ENCODE measurements at regions not wholly inside any gene's neighbourhood (a gene's known extent, or its start where the extent isn't known, plus 50 kb on each side); places are given as distances from the start of the nearest gene placed in this dataset.

DNA sequence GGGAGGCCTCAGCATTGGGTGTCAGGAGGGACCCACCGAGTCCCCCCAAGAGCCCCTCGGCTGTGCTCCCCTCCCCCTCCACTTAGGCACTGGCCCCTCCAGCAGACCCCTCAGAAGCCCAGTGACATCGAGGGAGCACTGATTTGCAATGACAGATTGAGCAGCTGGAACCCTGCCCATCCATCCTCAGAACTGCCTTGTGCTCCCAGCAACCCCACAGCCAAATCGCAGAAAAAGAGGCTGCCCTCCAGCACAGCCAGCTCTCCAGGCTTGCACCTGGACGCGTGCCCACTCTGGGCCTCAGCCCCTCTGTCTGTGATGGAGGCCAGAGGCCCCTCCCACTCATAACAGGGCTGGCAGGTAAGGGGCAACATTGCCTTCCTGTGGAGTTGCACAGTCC lies 123.2 kb upstream of the VSTM2B start:
- POLR2A ChIA-PET (ENCODE audit: partially characterized antibody): no interaction called here
- no peak for TF ChIP-seq TAF7 (optimal IDR thresholded peaks at IDR 0.05; ENCODE audit: borderline replicate concordance, low read depth, low read length)
- no peak for TF ChIP-seq HDAC6 (IDR thresholded peaks at IDR 0.05; ENCODE audit: low read depth, low read length)
- TF ChIP-seq CBX5 (IDR thresholded peaks at IDR 0.05; ENCODE audit: low read depth, low read length): no peak
- TF ChIP-seq TAF1 (IDR thresholded peaks at IDR 0.05; ENCODE audit: low read depth, low read length): no peak
- TF ChIP-seq TCF12 (IDR thresholded peaks at IDR 0.05; ENCODE audit: low read depth, low read length): no peak
- TF ChIP-seq KDM1A (IDR thresholded peaks at IDR 0.05; ENCODE audit: borderline replicate concordance, low read length): no peak
- TF ChIP-seq EZH2 (IDR thresholded peaks at IDR 0.05; ENCODE audit: low read depth, low read length, severe bottlenecking): no peak
- TF ChIP-seq CEBPB (IDR thresholded peaks at IDR 0.05; ENCODE audit: low read depth, low read length): no peak
- no peak for TF ChIP-seq ASH2L (IDR thresholded peaks at IDR 0.05; ENCODE audit: low read length)
- TF ChIP-seq EP300 (IDR thresholded peaks at IDR 0.05; ENCODE audit: borderline replicate concordance in 1 of 2, low read depth in 2 of 2, low read length in 2 of 2): no peak
- no peak for TF ChIP-seq CTBP2 (IDR thresholded peaks at IDR 0.05; ENCODE audit: borderline replicate concordance, insufficient read depth, insufficient read length, low read length)
- no peak for TF ChIP-seq BCL11A (IDR thresholded peaks at IDR 0.05; ENCODE audit: low read depth in 2 of 2, low read length in 2 of 2)
- no peak for TF ChIP-seq KDM5A (IDR thresholded peaks at IDR 0.05; ENCODE audit: low read length)
- TF ChIP-seq USF2 (IDR thresholded peaks at IDR 0.05; ENCODE audit: low read length): no peak

More for the DNA sequence above, 123.2 kb upstream of the VSTM2B start:
- no peak overlapping the region for H3K9ac ChIP-seq (replicated peaks in 1 of 4; ENCODE audit: extremely low read depth in 1 of 4, low read depth in 3 of 4, low read length in 3 of 4)
- no peak overlapping the region for H3K14ac ChIP-seq (ENCODE audit: insufficient read length)
- H3K79me1 ChIP-seq (ENCODE audit: low read depth, low read length): no peaks in the 10 kb centered on the region
- H2BK120ac ChIP-seq (replicated peaks; ENCODE audit: low read depth, low read length): no peak overlapping the region
- peaks cover 0 to 14% (median 6%) of the 10 kb centered on the region in 4 experiments; a peak in 5 of 7 replicates for H3K4me1 ChIP-seq (replicated peaks in 1 of 4; ENCODE audit: control insufficient read depth in 3 of 4, insufficient read depth in 4 of 4, low read length in 3 of 4)
- H3K36me3 ChIP-seq (ENCODE audit: control insufficient read depth in 2 of 4, insufficient read depth in 4 of 4, low read length in 3 of 4): no peaks in the 10 kb centered on the region
- peaks cover 0 to 5% (median 3%) of the 10 kb centered on the region in 4 experiments; a peak in 4 of 7 replicates for H3K27me3 ChIP-seq (replicated peaks in 1 of 4; ENCODE audit: control insufficient read depth in 3 of 4, extremely low read depth in 1 of 4, insufficient read depth in 3 of 4, low read length in 3 of 4)
- no peak overlapping the region for H2AFZ ChIP-seq (ENCODE audit: low read length)
- 85% methylated on average over 4 of the region's 6 CpGs; no CpG with 5 or more reads in 1 of the 2 experiments for WGBS, 2 experiments (ENCODE audit: extremely low coverage in 1 of 2, insufficient coverage in 1 of 2, insufficient read length in 1 of 2, insufficient replicate concordance in 2 of 2, low coverage in 1 of 2, low lambda C conversion rate in 2 of 2, missing lambda C conversion rate in 1 of 2)
- no peak overlapping the region for H3K27ac ChIP-seq (ENCODE audit: low read depth, low read length)
- no peak overlapping the region for H3K4me2 ChIP-seq (ENCODE audit: insufficient read depth in 1 of 2, low read depth in 2 of 2, low read length in 2 of 2)
- no peak overlapping the region for H4K5ac ChIP-seq (ENCODE audit: insufficient read length, low read depth, low read length)
- peaks cover 4% of the 10 kb centered on the region; the same call in 1 of the 2 replicates for H3K23me2 ChIP-seq (ENCODE audit: low read depth, low read length)
- H4K20me1 ChIP-seq (replicated peaks in 1 of 2; ENCODE audit: control insufficient read depth in 1 of 2, insufficient read depth in 2 of 2, low read length in 2 of 2): no peaks in the 10 kb centered on the region
- no peak overlapping the region for H3K18ac ChIP-seq (ENCODE audit: extremely low read depth, low read length)
- H3K79me2 ChIP-seq (ENCODE audit: control insufficient read depth in 1 of 2, insufficient read depth in 2 of 2, low read length in 2 of 2): no peaks in the 10 kb centered on the region
- no peak overlapping the region for H4K91ac ChIP-seq (replicated peaks; ENCODE audit: insufficient read length, low read length)
- no peak overlapping the region for H3K56ac ChIP-seq (replicated peaks; ENCODE audit: insufficient read length, low read depth, low read length)
- H2BK20ac ChIP-seq (ENCODE audit: low read length): no peak overlapping the region
- no peak for FAIRE-seq
- no peak overlapping the region for H3K4me3 ChIP-seq (ENCODE audit: extremely low read depth in 1 of 4, insufficient read depth in 2 of 4, low read depth in 3 of 4, low read length in 4 of 4)
- CTCF ChIA-PET (ENCODE audit: partially characterized antibody): no interaction called here
- no peaks in the 10 kb centered on the region for H3K9me3 ChIP-seq (ENCODE audit: insufficient read depth in 2 of 2, low read depth in 1 of 2, low read length in 1 of 2)
- H2BK12ac ChIP-seq (ENCODE audit: low read depth, low read length): no peak overlapping the region
- H2BK5ac ChIP-seq (ENCODE audit: low read depth, low read length): no peak overlapping the region
- no peak overlapping the region for H2BK15ac ChIP-seq (ENCODE audit: low read length)
- H3K23ac ChIP-seq (ENCODE audit: insufficient read length): no peak overlapping the region
- no peak overlapping the region for H2AK5ac ChIP-seq (ENCODE audit: low read depth, low read length)
- H4K8ac ChIP-seq (ENCODE audit: extremely low read depth, insufficient read depth, low read length): no peak overlapping the region
- no peak for DNase-seq (ENCODE audit: low read depth in 1 of 2, low spot score in 2 of 2)
- H3K4ac ChIP-seq (replicated peaks; ENCODE audit: insufficient read length, low read depth, low read length): no peak overlapping the region
